Osteoblast (primary cell): ENCODE measurements at regions not wholly inside any gene's neighbourhood (a gene's known extent, or its start where the extent isn't known, plus 50 kb on each side); places are given as distances from the start of the nearest gene placed in this dataset.
A peak's percentile ranks its signal among the peaks of the same experiment; 100 is the strongest.

Experiments
- DNase-seq: peaks from one replicate; pipeline ENCODE4 v3.0.0; 2011; ENCODE audit warnings: low spot score, mixed read lengths; ENCODE audit not compliant: insufficient read length; ENCODE audit errors: missing footprints
- H2AFZ ChIP-seq: 2 replicates; pipeline ENCODE4 v1.6.0; 2011; ENCODE audit warnings: mild to moderate bottlenecking, low read length
- H3K27ac ChIP-seq: 2 replicates; pipeline ENCODE4 v1.5.1; 2011; ENCODE audit warnings: mild to moderate bottlenecking, low read depth, low read length, moderate library complexity
- H3K27me3 ChIP-seq: 2 replicates; pipeline ENCODE4 v1.6.0; 2012; ENCODE audit warnings: mild to moderate bottlenecking, control low read depth, inconsistent platforms, low read length, moderate library complexity; ENCODE audit not compliant: insufficient read depth
- H3K36me3 ChIP-seq: 2 replicates; pipeline ENCODE4 v1.5.1; 2011; ENCODE audit warnings: mild to moderate bottlenecking, low read length, control low read depth, moderate library complexity; ENCODE audit not compliant: insufficient read depth
- H3K4me1 ChIP-seq: 2 replicates; pipeline ENCODE4 v1.5.1; 2011; ENCODE audit warnings: mild to moderate bottlenecking, low read length, control low read depth, moderate library complexity; ENCODE audit not compliant: insufficient read depth
- H3K4me2 ChIP-seq: 2 replicates; pipeline ENCODE4 v1.6.0; 2011; ENCODE audit warnings: mild to moderate bottlenecking, low read length; ENCODE audit not compliant: insufficient read depth
- H3K4me3 ChIP-seq: fragments of 200-600 bp; sonication (generic); 3 replicates; pipeline ENCODE4 v1.5.1; 2012; ENCODE audit warnings: mild to moderate bottlenecking, low read length, inconsistent platforms; ENCODE audit not compliant: insufficient read depth
- H3K79me2 ChIP-seq: 2 replicates; pipeline ENCODE4 v1.6.0; 2012; ENCODE audit warnings: mild to moderate bottlenecking, low read length, control low read depth, inconsistent platforms; ENCODE audit not compliant: insufficient read depth
- H3K9me3 ChIP-seq: 2 replicates; pipeline ENCODE4 v1.5.1; 2011; ENCODE audit warnings: low read depth, low read length, control low read depth
- H4K20me1 ChIP-seq: 2 replicates; pipeline ENCODE4 v1.6.0; 2012; ENCODE audit warnings: mild to moderate bottlenecking, low read length, control low read depth; ENCODE audit not compliant: insufficient read depth
- TF ChIP-seq, protein P1 (sequence below): IDR thresholded peaks from 2 replicates; pipeline ENCODE4 v1.5.1; 2011; ENCODE audit warnings: mild to moderate bottlenecking, low read depth, low read length, moderate library complexity; ENCODE audit errors: extremely low read depth

DNA sequence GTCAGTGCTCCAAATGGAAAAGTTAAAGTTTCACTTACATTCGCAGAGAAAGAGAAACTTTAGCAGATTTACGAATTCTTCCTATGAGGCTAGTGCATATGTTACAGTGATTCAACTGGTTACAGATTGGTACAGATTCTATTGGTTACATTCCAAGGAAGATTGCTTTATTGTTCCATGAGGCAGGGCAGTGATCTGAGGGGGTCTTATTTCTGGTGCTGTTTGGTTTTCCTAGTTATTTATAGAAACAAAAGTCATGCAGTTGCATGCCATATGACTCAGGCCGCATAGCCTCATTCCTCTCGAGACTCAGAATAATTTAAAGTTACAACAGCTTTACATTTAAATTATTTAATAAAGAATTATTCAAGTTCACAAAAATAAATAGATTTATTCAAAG is 385.4 kb upstream of the SYT4 start:
- Histone ChIP-seq H3K4me3 (peak overlapping the region; percentile 3), H2AFZ (peak overlapping the region; percentile 1), H3K79me2 (no peaks in the 10 kb centered on the region)

DNA sequence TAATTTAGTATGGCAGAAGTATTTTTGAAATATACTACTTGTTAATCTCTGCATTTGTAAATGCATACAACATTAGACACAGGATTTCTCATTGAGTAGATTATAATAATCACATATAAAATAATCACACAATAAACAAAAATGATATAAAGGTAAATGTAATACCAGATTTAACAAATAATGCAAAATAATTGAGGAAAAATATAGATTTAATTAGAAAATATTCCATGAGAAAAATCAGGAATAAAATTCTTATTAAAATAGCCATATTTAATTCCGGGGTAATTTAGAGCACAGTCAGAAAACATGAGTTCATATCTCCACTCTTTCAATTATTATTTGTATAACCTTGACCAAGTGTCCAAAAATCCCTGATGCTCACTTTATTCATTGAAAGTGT is 385.9 kb upstream of the SYT4 start:
- TF ChIP-seq, protein P1, sequence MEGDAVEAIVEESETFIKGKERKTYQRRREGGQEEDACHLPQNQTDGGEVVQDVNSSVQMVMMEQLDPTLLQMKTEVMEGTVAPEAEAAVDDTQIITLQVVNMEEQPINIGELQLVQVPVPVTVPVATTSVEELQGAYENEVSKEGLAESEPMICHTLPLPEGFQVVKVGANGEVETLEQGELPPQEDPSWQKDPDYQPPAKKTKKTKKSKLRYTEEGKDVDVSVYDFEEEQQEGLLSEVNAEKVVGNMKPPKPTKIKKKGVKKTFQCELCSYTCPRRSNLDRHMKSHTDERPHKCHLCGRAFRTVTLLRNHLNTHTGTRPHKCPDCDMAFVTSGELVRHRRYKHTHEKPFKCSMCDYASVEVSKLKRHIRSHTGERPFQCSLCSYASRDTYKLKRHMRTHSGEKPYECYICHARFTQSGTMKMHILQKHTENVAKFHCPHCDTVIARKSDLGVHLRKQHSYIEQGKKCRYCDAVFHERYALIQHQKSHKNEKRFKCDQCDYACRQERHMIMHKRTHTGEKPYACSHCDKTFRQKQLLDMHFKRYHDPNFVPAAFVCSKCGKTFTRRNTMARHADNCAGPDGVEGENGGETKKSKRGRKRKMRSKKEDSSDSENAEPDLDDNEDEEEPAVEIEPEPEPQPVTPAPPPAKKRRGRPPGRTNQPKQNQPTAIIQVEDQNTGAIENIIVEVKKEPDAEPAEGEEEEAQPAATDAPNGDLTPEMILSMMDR, result no peak
- H3K27ac ChIP-seq, result peak overlapping the region; percentile 55

More for the DNA sequence above, 385.4 kb upstream of the SYT4 start:
- Histone ChIP-seq H3K4me1 (peaks cover 28% of the 10 kb centered on the region), H3K9me3 (no peaks in the 10 kb centered on the region), H3K27me3 (no peaks in the 10 kb centered on the region), H3K27ac (peak overlapping the region; percentile 69), H3K36me3 (no peaks in the 10 kb centered on the region), H4K20me1 (no peaks in the 10 kb centered on the region), H3K4me2 (peak overlapping the region; percentile 66)
- peak; percentile 34 for DNase-seq
- TF ChIP-seq, protein P1, result no peak

DNA sequence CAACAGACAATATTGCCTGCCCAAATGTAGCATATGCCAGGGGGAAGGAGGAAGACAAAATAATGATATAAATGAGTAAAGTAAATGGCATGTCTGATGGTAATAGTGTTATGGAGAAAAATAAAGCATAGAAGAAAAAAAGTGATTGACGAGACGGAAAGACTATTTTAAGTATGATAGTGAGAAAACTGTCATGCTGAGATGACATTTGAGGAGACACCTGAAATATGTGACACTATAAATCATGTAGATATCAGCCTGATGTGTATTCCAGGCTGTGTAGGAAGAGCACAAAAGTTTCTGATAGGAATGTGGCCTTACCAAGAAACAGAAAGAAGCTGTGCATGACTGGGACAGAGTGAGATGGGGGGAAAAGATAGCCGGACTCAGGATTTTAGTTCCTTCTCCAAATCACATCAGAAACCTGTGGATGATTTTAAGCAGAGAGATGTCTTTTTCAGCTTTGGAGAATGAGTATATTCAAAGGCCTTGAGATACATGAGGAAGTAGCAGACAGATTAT is 387.3 kb upstream of the SYT4 start:
- no peaks in the 10 kb centered on the region for H3K9me3 ChIP-seq
- no peak for DNase-seq
- no peaks in the 10 kb centered on the region for H3K36me3 ChIP-seq
- TF ChIP-seq, protein P1, result no peak
- H3K4me1 ChIP-seq, result peaks cover 28% of the 10 kb centered on the region
- no peak overlapping the region for H3K4me3 ChIP-seq
- H4K20me1 ChIP-seq, result no peaks in the 10 kb centered on the region
- no peaks in the 10 kb centered on the region for H3K79me2 ChIP-seq
- no peaks in the 10 kb centered on the region for H3K27me3 ChIP-seq
- peak overlapping the region; percentile 49 for H2AFZ ChIP-seq
- H3K27ac ChIP-seq, result peak overlapping the region; percentile 62
- no peak overlapping the region for H3K4me2 ChIP-seq

More for the DNA sequence above, 385.9 kb upstream of the SYT4 start:
- no peaks in the 10 kb centered on the region for H3K36me3 ChIP-seq
- no peak overlapping the region for H2AFZ ChIP-seq
- no peaks in the 10 kb centered on the region for H4K20me1 ChIP-seq
- H3K79me2 ChIP-seq, result no peaks in the 10 kb centered on the region
- H3K4me1 ChIP-seq, result peaks cover 28% of the 10 kb centered on the region
- no peaks in the 10 kb centered on the region for H3K9me3 ChIP-seq
- no peaks in the 10 kb centered on the region for H3K27me3 ChIP-seq
- H3K4me2 ChIP-seq, result peak overlapping the region; percentile 66
- H3K4me3 ChIP-seq, result no peak overlapping the region
- DNase-seq, result no peak

DNA sequence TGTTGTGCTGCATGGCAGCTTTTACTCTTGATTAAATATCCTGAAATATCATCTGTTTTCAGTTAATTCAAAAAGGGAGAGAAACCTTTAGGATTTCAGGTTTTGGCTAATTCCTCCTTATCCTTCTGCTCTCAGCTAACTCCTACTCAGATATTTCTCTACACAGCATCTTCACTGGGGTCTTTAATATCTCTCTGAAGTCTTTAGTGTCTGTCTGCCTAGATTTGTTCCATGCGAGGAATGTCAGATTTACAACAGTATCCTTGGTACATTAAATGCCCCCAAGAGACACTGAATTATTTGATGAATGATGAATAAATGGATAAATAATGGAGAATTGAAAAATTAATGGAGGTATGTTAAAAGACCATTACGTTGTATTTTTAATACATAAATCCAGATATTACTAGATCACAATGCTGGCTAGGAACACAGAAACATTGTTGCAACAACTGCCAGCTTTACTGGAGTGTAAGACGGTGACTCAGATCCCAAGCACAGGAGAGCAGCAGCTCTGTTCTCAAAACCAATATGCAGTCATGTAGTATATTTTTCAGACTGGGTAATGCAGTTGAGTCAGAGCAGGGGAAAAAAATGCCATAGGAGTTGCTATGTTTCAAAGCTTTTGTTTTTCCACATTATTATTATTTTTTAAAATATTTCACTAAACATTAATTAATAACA is 388.0 kb upstream of the SYT4 start:
- H2AFZ ChIP-seq, result peak overlapping the region; percentile 49
- no peak overlapping the region for H3K4me2 ChIP-seq

More for the DNA sequence above, 388.0 kb upstream of the SYT4 start:
- Histone ChIP-seq H3K27me3 (no peaks in the 10 kb centered on the region), H3K36me3 (no peaks in the 10 kb centered on the region), H3K9me3 (no peaks in the 10 kb centered on the region), H3K4me1 (peaks cover 28% of the 10 kb centered on the region), H3K27ac (peak overlapping the region; percentile 65), H3K79me2 (no peaks in the 10 kb centered on the region), H3K4me3 (no peak overlapping the region), H4K20me1 (no peaks in the 10 kb centered on the region)
- DNase-seq, result peak; percentile 62
- TF ChIP-seq, protein P1, result no peak
